ENCODE measurements at regions not wholly inside any gene's neighbourhood (a gene's known extent, or its start where the extent isn't known, plus 50 kb on each side); places are given as distances from the start of the nearest gene placed in this dataset.

- no peak for DNase-seq
These were observed 350.5 kb upstream of the THBS1 start for GRCh38 chr15:39230205-39230907.

- no peak for DNase-seq
These were observed 350.0 kb upstream of the THBS1 start for GRCh38 chr15:39230908-39231285.

GRCh38 chr15:39232512-39232911 lies 348.4 kb upstream of the THBS1 start:
- DNase-seq = no peak

- DNase-seq = no peak
These were observed 345.6 kb upstream of the THBS1 start for GRCh38 chr15:39235084-39235795.

GRCh38 chr15:39236375-39236774 lies 344.5 kb upstream of the THBS1 start:
- DNase-seq = no peak

- no peak for DNase-seq
These were observed 342.4 kb upstream of the THBS1 start for GRCh38 chr15:39238443-39238842.

- DNase-seq = no peak
These were observed 341.3 kb upstream of the THBS1 start for GRCh38 chr15:39239562-39239961.

- no peak for DNase-seq
These were observed 338.5 kb upstream of the THBS1 start for GRCh38 chr15:39242345-39242744.

GRCh38 chr15:39243396-39243795 lies 337.5 kb upstream of the THBS1 start:
- DNase-seq = no peak

- no peak for DNase-seq
These were observed 336.1 kb upstream of the THBS1 start for GRCh38 chr15:39244776-39245175.

- DNase-seq = no peak
These were observed 334.4 kb upstream of the THBS1 start for GRCh38 chr15:39246523-39246922.

GRCh38 chr15:39247574-39247973 lies 333.3 kb upstream of the THBS1 start:
- no peak for DNase-seq

- DNase-seq = no peak
These were observed 332.7 kb upstream of the THBS1 start for GRCh38 chr15:39248204-39248603.

- no peak for DNase-seq
These were observed 330.9 kb upstream of the THBS1 start for GRCh38 chr15:39250001-39250400.

- DNase-seq = no peak
These were observed 330.3 kb upstream of the THBS1 start for GRCh38 chr15:39250460-39251186.

GRCh38 chr15:39251413-39252133 lies 329.3 kb upstream of the THBS1 start:
- DNase-seq = no peak

- DNase-seq = no peak
These were observed 328.8 kb upstream of the THBS1 start for GRCh38 chr15:39252134-39252470.

GRCh38 chr15:39253552-39253951 lies 327.3 kb upstream of the THBS1 start:
- DNase-seq = no peak

GRCh38 chr15:39254181-39254580 lies 326.7 kb upstream of the THBS1 start:
- no peak for DNase-seq

GRCh38 chr15:39255760-39256159 lies 325.1 kb upstream of the THBS1 start:
- DNase-seq = no peak

- no peak for DNase-seq
These were observed 320.5 kb upstream of the THBS1 start for GRCh38 chr15:39260391-39260790.

GRCh38 chr15:39260791-39261190 lies 320.1 kb upstream of the THBS1 start:
- no peak for DNase-seq
